Ishikawa (cell line): ENCODE measurements at regions not wholly inside any gene's neighbourhood (a gene's known extent, or its start where the extent isn't known, plus 50 kb on each side); places are given as distances from the start of the nearest gene placed in this dataset.

Source experiments
- FOXM1 ChIP-seq: IDR thresholded peaks from 2 replicates; pipeline ENCODE4 v1.6.1; 2012; ENCODE audit warnings: low read depth, borderline replicate concordance
- RAD21 ChIP-seq: IDR thresholded peaks from 2 replicates; pipeline ENCODE4 v1.6.1; 2012; ENCODE audit warnings: low read depth
- REST ChIP-seq: IDR thresholded peaks from 2 replicates; pipeline ENCODE4 v1.6.1; 2012; ENCODE audit warnings: low read depth, mild to moderate bottlenecking
- USF1 ChIP-seq: IDR thresholded peaks from 2 replicates; pipeline ENCODE4 v1.6.1; 2012
- YY1 ChIP-seq: IDR thresholded peaks from 2 replicates; pipeline ENCODE4 v1.6.1; 2012; ENCODE audit warnings: low read depth
- ZBTB7A ChIP-seq: IDR thresholded peaks from 2 replicates; pipeline ENCODE4 v1.6.1; 2012; ENCODE audit warnings: low read depth

DNA sequence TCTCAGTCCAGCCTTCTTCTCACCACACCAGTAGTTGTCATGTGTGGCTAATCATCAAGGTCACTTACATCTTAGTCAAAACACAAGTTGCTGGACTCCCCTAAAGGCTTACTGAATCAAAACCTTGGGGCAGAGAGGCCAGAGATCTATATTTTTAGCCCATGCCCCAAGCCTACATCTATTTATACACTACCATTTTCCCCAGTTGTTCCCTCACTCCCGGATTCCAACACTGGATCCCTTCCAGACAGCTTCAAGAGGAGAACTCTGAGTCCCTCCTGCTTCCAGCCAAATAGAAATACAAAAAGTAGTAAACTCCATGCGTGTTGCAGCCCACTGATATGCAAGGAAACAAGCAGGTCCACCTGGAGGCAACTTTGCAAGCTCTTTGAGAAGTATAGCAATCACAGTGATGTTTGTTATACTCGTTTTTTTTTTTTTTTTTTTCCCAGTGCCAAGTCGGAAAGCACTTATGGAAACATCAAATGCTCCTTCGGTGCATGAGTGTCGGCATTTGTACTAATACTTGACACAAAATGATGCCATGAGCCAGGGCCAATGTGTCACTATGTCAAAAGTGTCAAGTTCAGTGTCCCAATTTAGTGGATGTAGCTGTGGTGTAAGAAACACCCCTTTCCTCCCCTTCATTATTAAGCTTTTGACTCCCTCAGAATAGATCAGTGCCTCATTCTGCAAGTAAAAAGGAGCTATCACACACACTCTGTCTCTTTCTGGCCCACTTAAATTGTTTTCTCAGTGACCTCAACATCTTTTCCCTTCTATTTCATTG, 594.2 kb upstream of the SGCD start:
- TF ChIP-seq REST (no peak), YY1 (no peak), USF1 (no peak), RAD21 (no peak), ZBTB7A (no peak), FOXM1 (no peak)
